Pancreas (tissue), 10 donors: ENCODE measurements at regions not wholly inside any gene's neighbourhood (a gene's known extent, or its start where the extent isn't known, plus 50 kb on each side); places are given as distances from the start of the nearest gene placed in this dataset.
A peak's percentile ranks its signal among the peaks of the same experiment; 100 is the strongest.
"Not testable (repeated sequence)": the region's sequence is repeated elsewhere in the genome, so short reads cannot be mapped to it uniquely, and the experiment has no call there.

Source experiments
- ATAC-seq, 4 donors: fragments of 200-7000 bp; cut with Tn5 transposase; one replicate each; pipeline versions ENCODE4 v1.8.0 to v1.9.1; 2020; ENCODE audit warnings: mild to moderate bottlenecking in 4 of 4, moderate library complexity in 4 of 4
- DNase-seq, 6 donors: peaks; one replicate each; pipeline ENCODE4 v3.0.0-alpha.2; 2020
- FAIRE-seq: peaks from 2 replicates; lab custom pipeline; 2012; peaks lifted over from hg19 to GRCh38; lab: Jason Lieb, UNC
- H3K27ac ChIP-seq, 4 donors: fragments of 200-600 bp; sonication (generic); 1 replicate in 3 of 4; 2 replicates in 1 of 4; pipeline versions ENCODE4 v1.5.0 to v1.8.0; 2020
- H3K27me3 ChIP-seq, 4 donors: fragments of 200-600 bp; one replicate each; pipeline ENCODE4 v1.8.0; 2021
- H3K36me3 ChIP-seq, 3 donors: fragments of 200-600 bp; sonication (generic) in 1 of 3; one replicate each; pipeline versions ENCODE4 v1.5.0 to v1.8.0; 2020 to 2021
- H3K4me1 ChIP-seq, 3 donors: fragments of 200-600 bp; one replicate each; pipeline ENCODE4 v1.8.0; 2021
- H3K4me3 ChIP-seq, 4 donors: fragments of 200-600 bp; sonication (generic) in 2 of 4; one replicate each; pipeline versions ENCODE4 v1.5.0 to v1.8.0; 2020 to 2021
- H3K9me3 ChIP-seq, 4 donors: fragments of 200-600 bp; one replicate each; pipeline ENCODE4 v1.8.0; 2021
- WGBS, 2 donors: extraction: QIAGEN DNeasy Blood & Tissue Kit; methylation state at CpG; one replicate each; pipeline ENCODE4 v1.1.7; 2013; 5-methylcytosine and 5-hydroxymethylcytosine counted together
- intact Hi-C, 3 donors: fragments of 100-400 bp; cut with DNase I; formaldehyde crosslinking; loops; one replicate each; pipeline versions ENCODE4 v1.11.1 to v1.14.2; 2022
- TF ChIP-seq, protein P1 (sequence below), 4 donors: fragments of 200-600 bp; sonication (generic) in 3 of 4; IDR thresholded peaks; one replicate each; pipeline versions ENCODE4 v1.5.0 to v1.8.0; 2021; ENCODE audit warnings: antibody characterized with exemption in 4 of 4
- donor health status: healthy with polysubstance abuse.
- donor health status: DM: no; HTN: no; CAD: no; lungs with moderate emphysema.
- donor health status: DM: no; HTN: no; CAD: no.
- donor health status: control.
- donor health status: control.
- donor health status: Bipolar disorder and iron deficiency.
- donor health status: DM: yes; HTN: yes; CAD: no.
- donor health status: DM: no; HTN: no; CAD: no.
- donor health status: DM: no; HTN: no; CAD: no.
- donor health status: DM: yes; HTN: yes; CAD: no.

DNA sequence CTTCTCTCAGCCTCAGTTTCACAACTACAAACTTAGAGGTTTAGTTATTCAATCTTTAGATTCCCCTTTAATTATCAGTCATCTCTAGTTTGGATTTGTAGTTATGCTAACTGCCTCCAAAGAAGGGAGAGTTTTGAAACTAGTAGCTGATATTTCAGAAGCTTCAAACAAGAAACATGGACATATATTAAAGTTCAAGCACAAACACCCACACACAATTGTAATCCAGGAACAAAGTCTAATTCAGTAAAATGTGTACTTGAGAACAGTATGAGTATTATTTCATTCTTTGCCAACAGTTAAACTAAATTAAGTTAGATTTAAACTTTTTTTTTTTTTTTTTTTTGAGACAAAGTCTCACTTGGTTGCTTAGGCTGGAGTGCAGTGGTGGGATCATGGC lies 71.2 kb upstream of the ABCA1 start:
- intact Hi-C loops, result loop anchor here in 1 of 3 donors (10.0 kb wide), 1 partner anchor 66 kb away; no protein-coding TSS in a partner anchor
- H3K36me3 ChIP-seq, result no peaks in the 10 kb centered on the region
- FAIRE-seq (no peak), ATAC-seq (no peak), DNase-seq (no peak)
- H3K27ac ChIP-seq, result no peak overlapping the region
- no peaks in the 10 kb centered on the region for H3K4me1 ChIP-seq
- H3K4me3 ChIP-seq, result no peak overlapping the region
- TF ChIP-seq, protein P1, sequence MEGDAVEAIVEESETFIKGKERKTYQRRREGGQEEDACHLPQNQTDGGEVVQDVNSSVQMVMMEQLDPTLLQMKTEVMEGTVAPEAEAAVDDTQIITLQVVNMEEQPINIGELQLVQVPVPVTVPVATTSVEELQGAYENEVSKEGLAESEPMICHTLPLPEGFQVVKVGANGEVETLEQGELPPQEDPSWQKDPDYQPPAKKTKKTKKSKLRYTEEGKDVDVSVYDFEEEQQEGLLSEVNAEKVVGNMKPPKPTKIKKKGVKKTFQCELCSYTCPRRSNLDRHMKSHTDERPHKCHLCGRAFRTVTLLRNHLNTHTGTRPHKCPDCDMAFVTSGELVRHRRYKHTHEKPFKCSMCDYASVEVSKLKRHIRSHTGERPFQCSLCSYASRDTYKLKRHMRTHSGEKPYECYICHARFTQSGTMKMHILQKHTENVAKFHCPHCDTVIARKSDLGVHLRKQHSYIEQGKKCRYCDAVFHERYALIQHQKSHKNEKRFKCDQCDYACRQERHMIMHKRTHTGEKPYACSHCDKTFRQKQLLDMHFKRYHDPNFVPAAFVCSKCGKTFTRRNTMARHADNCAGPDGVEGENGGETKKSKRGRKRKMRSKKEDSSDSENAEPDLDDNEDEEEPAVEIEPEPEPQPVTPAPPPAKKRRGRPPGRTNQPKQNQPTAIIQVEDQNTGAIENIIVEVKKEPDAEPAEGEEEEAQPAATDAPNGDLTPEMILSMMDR (IDR thresholded peaks at IDR 0.05), result no peak
- no peaks in the 10 kb centered on the region for H3K9me3 ChIP-seq
- H3K27me3 ChIP-seq, result no peaks in the 10 kb centered on the region

DNA sequence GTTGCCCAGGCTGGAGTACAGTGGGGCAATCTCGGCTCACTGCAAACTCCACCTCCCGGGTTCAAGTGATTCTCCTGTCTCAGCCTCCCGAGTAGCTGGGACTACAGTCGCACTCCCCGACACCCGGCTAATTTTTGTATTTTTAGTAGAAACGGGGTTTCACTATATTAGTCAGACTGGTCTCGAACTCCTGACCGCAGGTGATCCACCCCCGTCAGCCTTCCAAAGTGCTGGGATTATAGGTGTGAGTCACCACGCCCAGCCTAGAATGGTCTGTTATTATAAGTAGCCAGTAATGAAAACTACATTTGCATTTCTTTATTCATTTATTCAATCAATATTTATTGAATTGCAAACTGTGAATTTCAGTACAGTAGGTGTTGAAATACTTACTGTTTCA lies 72.6 kb upstream of the ABCA1 start:
- intact Hi-C loops, result not testable (repeated sequence)

DNA sequence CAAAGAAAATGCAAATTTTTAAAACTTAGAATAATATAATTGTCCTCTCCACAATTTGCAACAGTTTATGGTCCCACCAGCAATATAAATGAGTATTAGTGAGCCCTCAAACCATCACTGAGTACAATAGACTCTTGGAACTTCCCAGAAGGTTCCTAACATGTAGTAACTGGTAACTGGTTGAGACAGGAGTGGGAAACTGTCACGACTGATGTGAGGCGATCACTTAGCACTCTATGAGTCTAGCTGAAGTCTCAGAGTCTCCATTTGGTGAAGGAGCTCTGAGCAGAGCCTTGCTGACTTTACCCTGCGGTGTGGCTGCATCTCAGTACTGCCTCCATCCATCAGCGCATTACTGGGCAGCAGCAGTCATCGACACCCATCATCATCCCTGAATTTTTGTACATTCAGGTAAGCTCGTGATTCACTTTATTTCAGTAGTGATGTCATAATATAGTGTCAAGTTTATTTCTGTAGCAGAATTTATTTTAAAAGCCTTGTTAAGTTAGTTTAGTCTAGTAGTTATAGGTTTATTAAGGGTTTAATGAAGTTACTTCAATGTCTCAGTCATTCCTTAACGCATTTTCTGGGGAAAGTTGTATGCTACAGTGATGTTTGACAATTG lies 76.6 kb upstream of the ABCA1 start:
- Histone ChIP-seq H3K4me3 (no peak overlapping the region), H3K27me3 (no peaks in the 10 kb centered on the region), H3K4me1 (no peaks in the 10 kb centered on the region), H3K36me3 (no peaks in the 10 kb centered on the region), H3K27ac (no peak overlapping the region), H3K9me3 (no peaks in the 10 kb centered on the region)
- TF ChIP-seq, protein P1 (IDR thresholded peaks at IDR 0.05), result no peak
- WGBS, 2 donors, result 77 to 88% methylated on average over 7 of the region's 7 CpGs
- DNase-seq (no peak), ATAC-seq (no peak), FAIRE-seq (no peak)
- intact Hi-C loops, result no loop called here

More for the DNA sequence above, 72.6 kb upstream of the ABCA1 start:
- ATAC-seq, H3K27me3 ChIP-seq, H3K4me3 ChIP-seq, H3K36me3 ChIP-seq, H3K27ac ChIP-seq, H3K4me1 ChIP-seq, DNase-seq, H3K9me3 ChIP-seq, FAIRE-seq: not testable (repeated sequence)
- 93 to 94% methylated on average over 11 of the region's 11 CpGs for WGBS, 2 donors

- H3K9me3 ChIP-seq, result no peaks in the 10 kb centered on the region
- DNase-seq (no peak), ATAC-seq (no peak), FAIRE-seq (no peak)
- H3K36me3 ChIP-seq, result no peaks in the 10 kb centered on the region
- WGBS, 2 donors, result 82 to 88% methylated on average over 1 of the region's 1 CpG
- H3K4me3 ChIP-seq, result no peak overlapping the region
- TF ChIP-seq, protein P1 (IDR thresholded peaks at IDR 0.05), result no peak
- H3K27me3 ChIP-seq, result no peaks in the 10 kb centered on the region
- no peaks in the 10 kb centered on the region for H3K4me1 ChIP-seq
- no peak overlapping the region for H3K27ac ChIP-seq
- intact Hi-C loops, result no loop called here
These were observed 77.2 kb upstream of the ABCA1 start for GRCh38 chr9:105005186-105005585.

DNA sequence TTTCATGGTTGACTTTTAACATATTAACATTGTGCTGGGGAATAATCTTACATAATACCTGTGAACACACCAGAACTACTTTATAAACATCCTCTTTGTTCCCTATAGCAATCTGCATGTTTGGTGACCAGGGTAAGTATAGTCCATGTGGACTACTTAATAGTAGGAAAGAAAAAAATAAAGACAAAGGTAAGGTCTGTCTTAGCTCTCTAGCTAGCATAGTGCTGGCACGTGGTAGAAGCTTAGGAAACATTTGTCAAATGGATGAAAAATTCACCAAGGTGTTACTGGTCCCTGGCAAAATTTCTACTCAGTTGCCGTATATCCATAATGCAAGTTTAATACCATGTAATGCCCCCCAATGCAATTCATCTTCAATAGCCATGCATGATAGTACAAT lies 78.6 kb upstream of the ABCA1 start:
- Histone ChIP-seq H3K27me3 (no peaks in the 10 kb centered on the region), H3K4me1 (no peaks in the 10 kb centered on the region), H3K4me3 (no peak overlapping the region), H3K9me3 (no peaks in the 10 kb centered on the region), H3K27ac (no peak overlapping the region), H3K36me3 (no peaks in the 10 kb centered on the region)
- ATAC-seq, result peak in 2 of 4 donors; percentile 9 to 37
- WGBS, 2 donors, result 67 to 72% methylated on average over 2 of the region's 2 CpGs
- no peak for FAIRE-seq
- TF ChIP-seq, protein P1 (IDR thresholded peaks at IDR 0.05), result no peak
- no peak for DNase-seq
- intact Hi-C loops, result no loop called here
